ENCODE measurements at regions not wholly inside any gene's neighbourhood (a gene's known extent, or its start where the extent isn't known, plus 50 kb on each side); places are given as distances from the start of the nearest gene placed in this dataset.

DNA sequence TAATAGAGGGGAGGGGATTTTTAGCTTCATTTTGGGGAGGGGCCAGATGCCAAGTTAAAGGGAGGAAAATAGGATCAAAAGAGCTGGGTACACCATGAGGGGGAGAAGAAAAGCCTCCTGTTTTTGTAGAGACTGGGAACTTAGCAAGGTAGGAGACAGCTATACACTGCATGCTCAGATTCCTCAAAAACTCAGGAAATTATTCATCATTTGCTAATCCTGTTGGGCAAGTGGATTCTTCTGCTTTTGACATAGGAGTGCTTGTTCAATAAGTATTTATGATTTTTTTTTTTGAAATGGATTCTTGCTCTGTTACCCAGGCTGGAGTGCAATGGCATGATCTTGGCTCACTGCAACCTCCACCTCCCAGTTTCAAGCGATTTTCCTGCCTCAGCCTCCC lies 73.4 kb downstream of the LYZL2 start:
- no peak overlapping the region for H2AFZ ChIP-seq (ENCODE audit: low read depth, low read length)
- H4K20me1 ChIP-seq (ENCODE audit: insufficient read depth, low read length): no peaks in the 10 kb centered on the region
- no peaks in the 10 kb centered on the region for H3K79me2 ChIP-seq (ENCODE audit: insufficient read depth, low read length)
- TF ChIP-seq EZH2 (IDR thresholded peaks at IDR 0.05; ENCODE audit: borderline replicate concordance, low read depth, low read length, severe bottlenecking): no peak
- TF ChIP-seq, protein P1, sequence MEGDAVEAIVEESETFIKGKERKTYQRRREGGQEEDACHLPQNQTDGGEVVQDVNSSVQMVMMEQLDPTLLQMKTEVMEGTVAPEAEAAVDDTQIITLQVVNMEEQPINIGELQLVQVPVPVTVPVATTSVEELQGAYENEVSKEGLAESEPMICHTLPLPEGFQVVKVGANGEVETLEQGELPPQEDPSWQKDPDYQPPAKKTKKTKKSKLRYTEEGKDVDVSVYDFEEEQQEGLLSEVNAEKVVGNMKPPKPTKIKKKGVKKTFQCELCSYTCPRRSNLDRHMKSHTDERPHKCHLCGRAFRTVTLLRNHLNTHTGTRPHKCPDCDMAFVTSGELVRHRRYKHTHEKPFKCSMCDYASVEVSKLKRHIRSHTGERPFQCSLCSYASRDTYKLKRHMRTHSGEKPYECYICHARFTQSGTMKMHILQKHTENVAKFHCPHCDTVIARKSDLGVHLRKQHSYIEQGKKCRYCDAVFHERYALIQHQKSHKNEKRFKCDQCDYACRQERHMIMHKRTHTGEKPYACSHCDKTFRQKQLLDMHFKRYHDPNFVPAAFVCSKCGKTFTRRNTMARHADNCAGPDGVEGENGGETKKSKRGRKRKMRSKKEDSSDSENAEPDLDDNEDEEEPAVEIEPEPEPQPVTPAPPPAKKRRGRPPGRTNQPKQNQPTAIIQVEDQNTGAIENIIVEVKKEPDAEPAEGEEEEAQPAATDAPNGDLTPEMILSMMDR (IDR thresholded peaks at IDR 0.05; ENCODE audit: borderline replicate concordance, extremely low read depth, low read length, poor library complexity, severe bottlenecking): no peak
- H3K4me2 ChIP-seq (ENCODE audit: insufficient read depth, low read length): no peak overlapping the region
- no peak overlapping the region for H3K9ac ChIP-seq (ENCODE audit: low read depth, low read length)
- DNase-seq (no peak), ATAC-seq (ENCODE audit: insufficient read depth, low read depth) (no peak)
- H3K27me3 ChIP-seq (ENCODE audit: insufficient read depth, low read length, poor library complexity): no peaks in the 10 kb centered on the region
- no peak overlapping the region for H3K27ac ChIP-seq (ENCODE audit: low read length)
- H3K4me1 ChIP-seq (ENCODE audit: insufficient read depth, low read length): peaks cover under 1% of the 10 kb centered on the region; the same call in 1 of the 2 replicates
- H3K9me3 ChIP-seq (ENCODE audit: insufficient read depth, low read length, severe bottlenecking): no peaks in the 10 kb centered on the region
- no peak overlapping the region for H3K4me3 ChIP-seq (ENCODE audit: low read depth in 1 of 2, low read length in 2 of 2)
- no peaks in the 10 kb centered on the region for H3K36me3 ChIP-seq (ENCODE audit: insufficient read depth, low read length)

DNA sequence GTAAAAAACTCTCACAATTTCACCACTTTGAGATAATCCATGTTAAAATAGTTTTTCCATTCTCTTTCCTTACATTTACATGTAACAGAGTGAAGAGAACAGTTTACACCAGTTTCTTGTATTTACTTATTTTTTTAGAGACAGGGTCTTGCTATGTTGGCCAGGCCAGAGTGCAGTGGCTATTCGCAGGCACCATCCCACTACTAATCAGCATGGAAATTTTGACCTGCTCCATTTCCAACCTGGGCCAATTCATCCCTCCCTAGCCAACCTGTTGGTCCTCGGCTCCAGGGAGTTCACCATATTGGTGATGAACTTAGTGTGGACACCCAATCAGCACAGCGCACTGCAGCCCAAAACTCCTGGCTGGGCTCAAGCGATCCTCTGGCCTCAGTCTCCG lies 74.1 kb downstream of the LYZL2 start:
- Histone ChIP-seq H3K79me2 (ENCODE audit: insufficient read depth, low read length) (no peaks in the 10 kb centered on the region), H3K36me3 (ENCODE audit: insufficient read depth, low read length) (no peaks in the 10 kb centered on the region), H3K4me3 (ENCODE audit: low read depth in 1 of 2, low read length in 2 of 2) (no peak overlapping the region), H3K4me1 (ENCODE audit: insufficient read depth, low read length) (peaks cover 5% of the 10 kb centered on the region), H3K9ac (ENCODE audit: low read depth, low read length) (no peak overlapping the region), H3K9me3 (ENCODE audit: insufficient read depth, low read length, severe bottlenecking) (no peaks in the 10 kb centered on the region), H3K27me3 (ENCODE audit: insufficient read depth, low read length, poor library complexity) (no peaks in the 10 kb centered on the region), H3K4me2 (ENCODE audit: insufficient read depth, low read length) (no peak overlapping the region), H4K20me1 (ENCODE audit: insufficient read depth, low read length) (no peaks in the 10 kb centered on the region), H2AFZ (ENCODE audit: low read depth, low read length) (no peak overlapping the region), H3K27ac (ENCODE audit: low read length) (no peak overlapping the region)
- no peak for ATAC-seq (ENCODE audit: insufficient read depth, low read depth)
- TF ChIP-seq EZH2 (IDR thresholded peaks at IDR 0.05; ENCODE audit: borderline replicate concordance, low read depth, low read length, severe bottlenecking): no peak
- TF ChIP-seq, protein P1 (IDR thresholded peaks at IDR 0.05; ENCODE audit: borderline replicate concordance, extremely low read depth, low read length, poor library complexity, severe bottlenecking): no peak
- no peak for DNase-seq

DNA sequence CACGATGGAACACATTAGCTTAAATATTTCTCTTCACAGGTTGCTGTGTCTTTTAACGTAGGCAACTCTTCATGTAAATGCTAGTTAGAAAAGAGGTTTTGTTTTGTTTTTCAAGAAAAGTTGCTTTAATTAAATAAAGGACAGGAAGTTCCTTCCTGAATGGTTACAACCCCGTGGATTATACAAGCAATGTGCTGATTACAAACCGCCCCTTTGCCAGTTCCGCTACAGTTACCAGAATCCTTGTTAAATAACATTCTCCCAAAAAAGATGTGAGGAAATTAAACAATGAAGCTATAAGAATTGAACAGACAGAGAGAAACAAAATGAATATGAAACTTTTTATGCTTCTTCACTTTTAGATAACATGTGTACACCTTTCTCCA lies 75.1 kb downstream of the LYZL2 start:
- TF ChIP-seq, protein P1 (IDR thresholded peaks at IDR 0.05; ENCODE audit: borderline replicate concordance, extremely low read depth, low read length, poor library complexity, severe bottlenecking): no peak
- no peak for TF ChIP-seq EZH2 (IDR thresholded peaks at IDR 0.05; ENCODE audit: borderline replicate concordance, low read depth, low read length, severe bottlenecking)
- Histone ChIP-seq H4K20me1 (ENCODE audit: insufficient read depth, low read length) (no peaks in the 10 kb centered on the region), H2AFZ (ENCODE audit: low read depth, low read length) (no peak overlapping the region), H3K27ac (ENCODE audit: low read length) (no peak overlapping the region), H3K4me3 (ENCODE audit: low read depth in 1 of 2, low read length in 2 of 2) (no peak overlapping the region), H3K4me2 (ENCODE audit: insufficient read depth, low read length) (no peak overlapping the region), H3K9me3 (ENCODE audit: insufficient read depth, low read length, severe bottlenecking) (no peaks in the 10 kb centered on the region), H3K27me3 (ENCODE audit: insufficient read depth, low read length, poor library complexity) (no peaks in the 10 kb centered on the region), H3K79me2 (ENCODE audit: insufficient read depth, low read length) (no peaks in the 10 kb centered on the region), H3K4me1 (ENCODE audit: insufficient read depth, low read length) (peaks cover 5% of the 10 kb centered on the region), H3K36me3 (ENCODE audit: insufficient read depth, low read length) (no peaks in the 10 kb centered on the region), H3K9ac (ENCODE audit: low read depth, low read length) (no peak overlapping the region)
- ATAC-seq (ENCODE audit: insufficient read depth, low read depth): no peak
- no peak for DNase-seq
